HepG2 (cell line): ENCODE measurements at regions not wholly inside any gene's neighbourhood (a gene's known extent, or its start where the extent isn't known, plus 50 kb on each side); places are given as distances from the start of the nearest gene placed in this dataset.

Experiments used
- ARNTL ChIP-seq: sonication (generic); formaldehyde crosslinking; IDR thresholded peaks from 2 replicates; pipeline ENCODE4 v1.4.0; 2020; ENCODE audit warnings: mild to moderate bottlenecking, missing genetic modification reagents
- GFI1 ChIP-seq: sonication (generic); formaldehyde crosslinking; IDR thresholded peaks from 2 replicates; pipeline ENCODE4 v1.5.0; 2020; ENCODE audit warnings: missing genetic modification reagents, mild to moderate bottlenecking, borderline replicate concordance
- IKZF1 ChIP-seq: fragments of 450-650 bp; IDR thresholded peaks from 2 replicates; pipeline ENCODE4 v1.7.1; 2016
- MTA3 ChIP-seq: sonication (generic); formaldehyde crosslinking; IDR thresholded peaks from 2 replicates; pipeline ENCODE4 v1.4.0; 2020; ENCODE audit warnings: missing genetic modification reagents
- NFKBIZ ChIP-seq: IDR thresholded peaks from 2 replicates; pipeline ENCODE4 v1.6.1; 2018; ENCODE audit warnings: missing genetic modification reagents, missing compliant biosample characterization
- NFYB ChIP-seq: sonication (generic); formaldehyde crosslinking; IDR thresholded peaks from 2 replicates; pipeline ENCODE4 v1.4.0; 2020; ENCODE audit warnings: missing genetic modification reagents
- NR1H2 ChIP-seq: sonication (generic); formaldehyde crosslinking; IDR thresholded peaks from 2 replicates; pipeline ENCODE4 v1.8.1; 2022; ENCODE audit warnings: low read depth, missing genetic modification reagents, borderline replicate concordance
- NR2F2 ChIP-seq: IDR thresholded peaks from 2 replicates; pipeline ENCODE4 v1.6.1; 2012; ENCODE audit warnings: low read depth, inconsistent platforms, borderline replicate concordance
- REXO4 ChIP-seq: sonication (generic); formaldehyde crosslinking; IDR thresholded peaks from 2 replicates; pipeline ENCODE4 v1.8.0; 2022; ENCODE audit warnings: missing genetic modification reagents, mild to moderate bottlenecking, borderline replicate concordance
- TCF7L2 ChIP-seq: IDR thresholded peaks from 2 replicates; pipeline ENCODE4 v1.6.1; 2011; ENCODE audit warnings: mild to moderate bottlenecking, low read depth, low read length, moderate library complexity
- ZBTB3 ChIP-seq: sonication (generic); formaldehyde crosslinking; IDR thresholded peaks from 2 replicates; pipeline ENCODE4 v1.4.0; 2020; ENCODE audit warnings: low read depth, mild to moderate bottlenecking, moderate library complexity, missing genetic modification reagents, borderline replicate concordance
- ZNF34 ChIP-seq: sonication (generic); formaldehyde crosslinking; IDR thresholded peaks from 2 replicates; pipeline ENCODE4 v1.4.0; 2020; ENCODE audit warnings: mild to moderate bottlenecking, missing genetic modification reagents, borderline replicate concordance
- ZNF557 ChIP-seq: sonication (generic); formaldehyde crosslinking; IDR thresholded peaks from 2 replicates; pipeline ENCODE4 v1.4.0; 2020; ENCODE audit warnings: missing genetic modification reagents
- ZNF567 ChIP-seq: sonication (generic); formaldehyde crosslinking; IDR thresholded peaks from 2 replicates; pipeline ENCODE4 v1.8.1; 2023; ENCODE audit warnings: mild to moderate bottlenecking, missing genetic modification reagents, borderline replicate concordance
- ZNF616 ChIP-seq: sonication (generic); formaldehyde crosslinking; IDR thresholded peaks from 2 replicates; pipeline ENCODE4 v1.5.0; 2020; ENCODE audit warnings: low read depth, mild to moderate bottlenecking, missing genetic modification reagents
- ZNF703 ChIP-seq: sonication (generic); formaldehyde crosslinking; IDR thresholded peaks from 2 replicates; pipeline ENCODE4 v1.5.1; 2020; ENCODE audit warnings: missing genetic modification reagents, mild to moderate bottlenecking, moderate library complexity, borderline replicate concordance
- ZNF709 ChIP-seq: sonication (generic); formaldehyde crosslinking; IDR thresholded peaks from 2 replicates; pipeline ENCODE4 v1.5.0; 2020; ENCODE audit warnings: mild to moderate bottlenecking, missing genetic modification reagents
- TF ChIP-seq, protein P1 (sequence below): sonication (generic); formaldehyde crosslinking; conservative IDR thresholded peaks from 2 replicates; pipeline ENCODE4 v1.5.0; 2020; ENCODE audit warnings: missing genetic modification reagents
- TF ChIP-seq, protein P2 (sequence below): fragments of 450-650 bp; IDR thresholded peaks from 2 replicates; pipeline ENCODE4 v1.6.1; 2016
- TF ChIP-seq, protein P3 (sequence below): sonication (generic); formaldehyde crosslinking; IDR thresholded peaks from 2 replicates; pipeline ENCODE4 v1.4.0; 2020; ENCODE audit warnings: mild to moderate bottlenecking, low read depth, missing genetic modification reagents
- TF ChIP-seq, protein P4 (sequence below): IDR thresholded peaks from 2 replicates; pipeline ENCODE4 v1.6.1; 2016; ENCODE audit warnings: low read depth
- TF ChIP-seq, protein P5 (sequence below): sonication (generic); formaldehyde crosslinking; IDR thresholded peaks from 2 replicates; pipeline ENCODE4 v1.4.0; 2020; ENCODE audit warnings: missing genetic modification reagents

DNA sequence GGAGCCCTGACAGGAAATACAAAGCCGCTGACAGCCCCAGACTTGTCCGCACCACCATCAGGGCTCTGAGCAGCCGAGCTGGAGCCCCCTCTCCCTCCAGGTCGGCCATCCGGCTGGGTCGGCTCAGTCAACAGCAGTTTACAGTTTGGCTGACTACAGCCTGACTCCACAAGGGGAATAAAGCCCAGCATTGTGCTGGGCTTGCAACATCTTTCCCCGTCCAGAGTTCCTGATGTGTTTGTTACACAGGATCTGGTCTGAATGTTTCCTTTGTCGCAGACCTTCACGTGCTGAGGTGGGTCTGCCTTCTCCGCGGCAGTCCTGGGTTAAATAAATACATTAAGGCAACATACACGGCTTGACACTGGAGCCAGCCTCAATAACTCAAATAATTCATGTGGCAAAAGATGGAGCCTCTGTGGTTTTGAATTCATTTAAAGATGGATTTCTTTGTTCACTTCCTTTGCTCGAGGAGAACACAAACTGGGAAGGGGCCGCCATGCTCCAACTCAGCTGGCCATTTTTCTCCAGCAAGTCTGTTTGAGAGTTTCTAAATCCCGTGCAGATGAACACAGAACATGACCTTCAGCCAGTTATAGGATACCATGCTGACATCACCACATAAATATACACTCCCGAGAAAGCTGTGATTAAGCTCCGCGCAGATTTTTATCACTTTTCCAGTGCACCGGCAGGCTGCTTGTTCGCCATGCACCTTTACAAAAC, 192.1 kb downstream of the WDR11 start (continued):
- TF ChIP-seq, protein P1, sequence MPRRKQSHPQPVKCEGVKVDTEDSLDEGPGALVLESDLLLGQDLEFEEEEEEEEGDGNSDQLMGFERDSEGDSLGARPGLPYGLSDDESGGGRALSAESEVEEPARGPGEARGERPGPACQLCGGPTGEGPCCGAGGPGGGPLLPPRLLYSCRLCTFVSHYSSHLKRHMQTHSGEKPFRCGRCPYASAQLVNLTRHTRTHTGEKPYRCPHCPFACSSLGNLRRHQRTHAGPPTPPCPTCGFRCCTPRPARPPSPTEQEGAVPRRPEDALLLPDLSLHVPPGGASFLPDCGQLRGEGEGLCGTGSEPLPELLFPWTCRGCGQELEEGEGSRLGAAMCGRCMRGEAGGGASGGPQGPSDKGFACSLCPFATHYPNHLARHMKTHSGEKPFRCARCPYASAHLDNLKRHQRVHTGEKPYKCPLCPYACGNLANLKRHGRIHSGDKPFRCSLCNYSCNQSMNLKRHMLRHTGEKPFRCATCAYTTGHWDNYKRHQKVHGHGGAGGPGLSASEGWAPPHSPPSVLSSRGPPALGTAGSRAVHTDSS (CRISPR knock-in tag), result no peak
- no peak for TF ChIP-seq IKZF1
- TF ChIP-seq, protein P2, sequence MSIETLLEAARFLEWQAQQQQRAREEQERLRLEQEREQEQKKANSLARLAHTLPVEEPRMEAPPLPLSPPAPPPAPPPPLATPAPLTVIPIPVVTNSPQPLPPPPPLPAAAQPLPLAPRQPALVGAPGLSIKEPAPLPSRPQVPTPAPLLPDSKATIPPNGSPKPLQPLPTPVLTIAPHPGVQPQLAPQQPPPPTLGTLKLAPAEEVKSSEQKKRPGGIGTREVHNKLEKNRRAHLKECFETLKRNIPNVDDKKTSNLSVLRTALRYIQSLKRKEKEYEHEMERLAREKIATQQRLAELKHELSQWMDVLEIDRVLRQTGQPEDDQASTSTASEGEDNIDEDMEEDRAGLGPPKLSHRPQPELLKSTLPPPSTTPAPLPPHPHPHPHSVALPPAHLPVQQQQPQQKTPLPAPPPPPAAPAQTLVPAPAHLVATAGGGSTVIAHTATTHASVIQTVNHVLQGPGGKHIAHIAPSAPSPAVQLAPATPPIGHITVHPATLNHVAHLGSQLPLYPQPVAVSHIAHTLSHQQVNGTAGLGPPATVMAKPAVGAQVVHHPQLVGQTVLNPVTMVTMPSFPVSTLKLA, result 0 out of 2 replicates have a peak, but pooled peaks have one; percentile 19
- no peak for TF ChIP-seq TCF7L2
- no peak for TF ChIP-seq ZNF709 (CRISPR knock-in tag)
- TF ChIP-seq, protein P3, sequence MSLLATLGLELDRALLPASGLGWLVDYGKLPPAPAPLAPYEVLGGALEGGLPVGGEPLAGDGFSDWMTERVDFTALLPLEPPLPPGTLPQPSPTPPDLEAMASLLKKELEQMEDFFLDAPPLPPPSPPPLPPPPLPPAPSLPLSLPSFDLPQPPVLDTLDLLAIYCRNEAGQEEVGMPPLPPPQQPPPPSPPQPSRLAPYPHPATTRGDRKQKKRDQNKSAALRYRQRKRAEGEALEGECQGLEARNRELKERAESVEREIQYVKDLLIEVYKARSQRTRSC, result no peak
- TF ChIP-seq ZNF616 (CRISPR knock-in tag), result no peak
- TF ChIP-seq ZNF34, result peak; percentile 52; the same call in 1 of the 2 replicates
- no peak for TF ChIP-seq NFKBIZ (CRISPR knock-in tag)
- TF ChIP-seq NR2F2, result peak; percentile 21; the same call in 1 of the 2 replicates
- TF ChIP-seq, protein P4, sequence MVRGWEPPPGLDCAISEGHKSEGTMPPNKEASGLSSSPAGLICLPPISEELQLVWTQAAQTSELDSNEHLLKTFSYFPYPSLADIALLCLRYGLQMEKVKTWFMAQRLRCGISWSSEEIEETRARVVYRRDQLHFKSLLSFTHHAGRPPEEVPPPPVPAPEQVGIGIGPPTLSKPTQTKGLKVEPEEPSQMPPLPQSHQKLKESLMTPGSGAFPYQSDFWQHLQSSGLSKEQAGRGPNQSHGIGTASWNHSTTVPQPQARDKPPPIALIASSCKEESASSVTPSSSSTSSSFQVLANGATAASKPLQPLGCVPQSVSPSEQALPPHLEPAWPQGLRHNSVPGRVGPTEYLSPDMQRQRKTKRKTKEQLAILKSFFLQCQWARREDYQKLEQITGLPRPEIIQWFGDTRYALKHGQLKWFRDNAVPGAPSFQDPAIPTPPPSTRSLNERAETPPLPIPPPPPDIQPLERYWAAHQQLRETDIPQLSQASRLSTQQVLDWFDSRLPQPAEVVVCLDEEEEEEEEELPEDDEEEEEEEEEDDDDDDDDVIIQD (CRISPR knock-in tag), result no peak
- no peak for TF ChIP-seq MTA3 (CRISPR knock-in tag)
- TF ChIP-seq ARNTL (CRISPR knock-in tag), result peak; percentile 63
- TF ChIP-seq ZNF703 (CRISPR knock-in tag), result no peak
- no peak for TF ChIP-seq NFYB (CRISPR knock-in tag)
- TF ChIP-seq GFI1, result peak; percentile 72
- no peak for TF ChIP-seq REXO4 (CRISPR knock-in tag)
- TF ChIP-seq ZBTB3 (CRISPR knock-in tag), result no peak
- TF ChIP-seq ZNF567 (CRISPR knock-in tag), result no peak
- no peak for TF ChIP-seq NR1H2 (CRISPR knock-in tag)
- TF ChIP-seq, protein P5, sequence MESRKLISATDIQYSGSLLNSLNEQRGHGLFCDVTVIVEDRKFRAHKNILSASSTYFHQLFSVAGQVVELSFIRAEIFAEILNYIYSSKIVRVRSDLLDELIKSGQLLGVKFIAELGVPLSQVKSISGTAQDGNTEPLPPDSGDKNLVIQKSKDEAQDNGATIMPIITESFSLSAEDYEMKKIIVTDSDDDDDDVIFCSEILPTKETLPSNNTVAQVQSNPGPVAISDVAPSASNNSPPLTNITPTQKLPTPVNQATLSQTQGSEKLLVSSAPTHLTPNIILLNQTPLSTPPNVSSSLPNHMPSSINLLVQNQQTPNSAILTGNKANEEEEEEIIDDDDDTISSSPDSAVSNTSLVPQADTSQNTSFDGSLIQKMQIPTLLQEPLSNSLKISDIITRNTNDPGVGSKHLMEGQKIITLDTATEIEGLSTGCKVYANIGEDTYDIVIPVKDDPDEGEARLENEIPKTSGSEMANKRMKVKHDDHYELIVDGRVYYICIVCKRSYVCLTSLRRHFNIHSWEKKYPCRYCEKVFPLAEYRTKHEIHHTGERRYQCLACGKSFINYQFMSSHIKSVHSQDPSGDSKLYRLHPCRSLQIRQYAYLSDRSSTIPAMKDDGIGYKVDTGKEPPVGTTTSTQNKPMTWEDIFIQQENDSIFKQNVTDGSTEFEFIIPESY (CRISPR knock-in tag), result peak; percentile 12; the same call in 1 of the 2 replicates
- TF ChIP-seq ZNF557 (CRISPR knock-in tag), result no peak
